ENCODE measurements at regions not wholly inside any gene's neighbourhood (a gene's known extent, or its start where the extent isn't known, plus 50 kb on each side); places are given as distances from the start of the nearest gene placed in this dataset.

- TF ChIP-seq POLR2AphosphoS5 (IDR thresholded peaks at IDR 0.05; ENCODE audit: low read depth, low read length) = no peak
- no peak for TF ChIP-seq CTCF (IDR thresholded peaks at IDR 0.05)
- no peak for TF ChIP-seq REST (IDR thresholded peaks at IDR 0.05; ENCODE audit: insufficient read depth in 1 of 2, low read depth in 2 of 2, low read length in 1 of 2)
Measured at GRCh38 chr3:34780973-34781372, 858.4 kb upstream of the ARPP21 start.
